Endothelial cell (in vitro differentiated cells): ENCODE measurements at regions not wholly inside any gene's neighbourhood (a gene's known extent, or its start where the extent isn't known, plus 50 kb on each side); places are given as distances from the start of the nearest gene placed in this dataset.
"Not testable (repeated sequence)": the region's sequence is repeated elsewhere in the genome, so short reads cannot be mapped to it uniquely, and the experiment has no call there.

Experiments used
- DNase-seq: peaks from one replicate; pipeline ENCODE4 v3.0.0; 2021; ENCODE audit warnings: low spot score
- H3K27ac Mint-ChIP-seq: one replicate; pipeline ENCODE4 v1.8.0; 2021; ENCODE audit warnings: mixed read lengths, inconsistent platforms; ENCODE audit not compliant: unreplicated experiment
- H3K27me3 Mint-ChIP-seq: one replicate; pipeline ENCODE4 v1.8.0; 2021; ENCODE audit warnings: mild to moderate bottlenecking, moderate library complexity, mixed read lengths, inconsistent platforms; ENCODE audit not compliant: unreplicated experiment
- H3K36me3 Mint-ChIP-seq: one replicate; pipeline ENCODE4 v1.8.0; 2021; ENCODE audit warnings: mild to moderate bottlenecking, low read depth, mixed read lengths, inconsistent platforms; ENCODE audit not compliant: unreplicated experiment
- H3K4me1 Mint-ChIP-seq: one replicate; pipeline ENCODE4 v1.8.0; 2021; ENCODE audit warnings: mild to moderate bottlenecking, mixed read lengths, inconsistent platforms; ENCODE audit not compliant: unreplicated experiment
- H3K4me3 Mint-ChIP-seq: one replicate; pipeline ENCODE4 v1.8.0; 2021; ENCODE audit warnings: mild to moderate bottlenecking, mixed read lengths, inconsistent platforms; ENCODE audit not compliant: unreplicated experiment
- H3K9me3 Mint-ChIP-seq: one replicate; pipeline ENCODE4 v1.8.0; 2021; ENCODE audit warnings: mixed read lengths, inconsistent platforms; ENCODE audit not compliant: unreplicated experiment
- CTCF ChIP-seq: fragments of 200-600 bp; sonication (generic); IDR thresholded peaks from one replicate; pipeline ENCODE4 v1.5.0; 2021; ENCODE audit warnings: antibody characterized with exemption; ENCODE audit not compliant: unreplicated experiment

- H3K9me3 Mint-ChIP-seq: no peaks in the 10 kb centered on the region
- H3K4me3 Mint-ChIP-seq: no peak overlapping the region
- H3K36me3 Mint-ChIP-seq: no peaks in the 10 kb centered on the region
- no peak for TF ChIP-seq CTCF
- H3K4me1 Mint-ChIP-seq: peaks cover 2% of the 10 kb centered on the region
- no peak overlapping the region for H3K27ac Mint-ChIP-seq
- no peak for DNase-seq
- H3K27me3 Mint-ChIP-seq: no peaks in the 10 kb centered on the region
Observed at GRCh38 chr5:111834926-111835599, 78.1 kb upstream of the NREP start.

- Mint-ChIP-seq H3K27me3 (no peaks in the 10 kb centered on the region), H3K36me3 (no peaks in the 10 kb centered on the region), H3K4me3 (no peak overlapping the region), H3K9me3 (peaks cover 5% of the 10 kb centered on the region), H3K27ac (no peak overlapping the region), H3K4me1 (peaks cover 2% of the 10 kb centered on the region)
- no peak for DNase-seq
- no peak for TF ChIP-seq CTCF
Observed at GRCh38 chr5:111830333-111830732, 73.3 kb upstream of the NREP start.

- H3K27ac Mint-ChIP-seq: no peak overlapping the region
- no peaks in the 10 kb centered on the region for H3K27me3 Mint-ChIP-seq
- peaks cover 5% of the 10 kb centered on the region for H3K9me3 Mint-ChIP-seq
- H3K4me3 Mint-ChIP-seq: no peak overlapping the region
- H3K36me3 Mint-ChIP-seq: no peaks in the 10 kb centered on the region
- H3K4me1 Mint-ChIP-seq: peaks cover 2% of the 10 kb centered on the region
- TF ChIP-seq CTCF: no peak
- no peak for DNase-seq
Observed at GRCh38 chr5:111829701-111830100, 72.7 kb upstream of the NREP start.

- no peaks in the 10 kb centered on the region for H3K27me3 Mint-ChIP-seq
- H3K4me3 Mint-ChIP-seq: no peak overlapping the region
- H3K27ac Mint-ChIP-seq: no peak overlapping the region
- peaks cover 5% of the 10 kb centered on the region for H3K9me3 Mint-ChIP-seq
- no peaks in the 10 kb centered on the region for H3K4me1 Mint-ChIP-seq
- no peak for TF ChIP-seq CTCF
- DNase-seq: no peak
- H3K36me3 Mint-ChIP-seq: no peaks in the 10 kb centered on the region
Observed at GRCh38 chr5:111826064-111826463, 69.1 kb upstream of the NREP start.

- Mint-ChIP-seq H3K36me3 (no peaks in the 10 kb centered on the region), H3K4me3 (no peak overlapping the region), H3K4me1 (no peaks in the 10 kb centered on the region), H3K9me3 (no peaks in the 10 kb centered on the region), H3K27ac (no peak overlapping the region), H3K27me3 (peaks cover 2% of the 10 kb centered on the region)
- TF ChIP-seq CTCF: no peak
- DNase-seq: no peak
Observed at GRCh38 chr5:111820072-111820471, 63.1 kb upstream of the NREP start.

GRCh38 chr5:111819028-111819427, 62.0 kb upstream of the NREP start:
- not testable (repeated sequence) for H3K27ac Mint-ChIP-seq

More at GRCh38 chr5:111819028-111819427, 62.0 kb upstream of the NREP start:
- not testable (repeated sequence) for H3K9me3 Mint-ChIP-seq, H3K4me3 Mint-ChIP-seq, H3K36me3 Mint-ChIP-seq, H3K27me3 Mint-ChIP-seq, DNase-seq, H3K4me1 Mint-ChIP-seq
